Liver (tissue), 7 donors: ENCODE measurements at regions not wholly inside any gene's neighbourhood (a gene's known extent, or its start where the extent isn't known, plus 50 kb on each side); places are given as distances from the start of the nearest gene placed in this dataset.

Source experiments
- DNase-seq: peaks from one replicate; pipeline ENCODE4 v3.0.0-alpha.2; 2017; ENCODE audit warnings: low spot score
- H3K27ac ChIP-seq, 2 donors: one replicate each; pipeline ENCODE4 v1.7.0; 2013; ENCODE audit warnings: inconsistent platforms in 2 of 2, low read length in 2 of 2, control low read depth in 1 of 2, low read depth in 1 of 2, mild to moderate bottlenecking in 1 of 2
- H3K27me3 ChIP-seq, 4 donors: one replicate each; pipeline versions ENCODE4 v1.6.1 to v1.7.0; 2013; ENCODE audit warnings: low read length in 3 of 4, inconsistent platforms in 1 of 4, mild to moderate bottlenecking in 1 of 4, moderate library complexity in 1 of 4; ENCODE audit not compliant: control insufficient read depth in 4 of 4, insufficient read depth in 4 of 4
- H3K36me3 ChIP-seq, 4 donors: one replicate each; pipeline versions ENCODE4 v1.6.1 to v1.7.0; 2013; ENCODE audit warnings: low read length in 3 of 4, mild to moderate bottlenecking in 3 of 4, low read depth in 1 of 4, moderate library complexity in 1 of 4; ENCODE audit not compliant: control insufficient read depth in 4 of 4, insufficient read depth in 3 of 4
- H3K4me1 ChIP-seq, 4 donors: one replicate each; pipeline versions ENCODE4 v1.6.1 to v1.7.0; 2013; ENCODE audit warnings: low read length in 3 of 4, mild to moderate bottlenecking in 3 of 4, moderate library complexity in 1 of 4; ENCODE audit not compliant: control insufficient read depth in 4 of 4, insufficient read depth in 4 of 4
- H3K4me3 ChIP-seq, 3 donors: one replicate each; pipeline versions ENCODE4 v1.6.1 to v1.7.0; 2013; ENCODE audit warnings: low read length in 3 of 3, control low read depth in 1 of 3, low read depth in 1 of 3, mild to moderate bottlenecking in 1 of 3
- H3K9ac ChIP-seq, 2 donors: one replicate each; pipeline ENCODE4 v1.7.0; 2013; ENCODE audit warnings: low read length in 2 of 2, mild to moderate bottlenecking in 2 of 2, moderate library complexity in 2 of 2, control low read depth in 1 of 2, low read depth in 1 of 2
- H3K9me3 ChIP-seq, 4 donors: one replicate each; pipeline versions ENCODE4 v1.6.1 to v1.7.0; 2013; ENCODE audit warnings: low read length in 3 of 4; ENCODE audit not compliant: control insufficient read depth in 4 of 4
- EGR1 ChIP-seq, 2 donors: IDR thresholded peaks; 2 replicates each; pipeline ENCODE4 v1.6.1; 2016 to 2018; ENCODE audit warnings: antibody characterized with exemption in 2 of 2, low read depth in 2 of 2
- FOXA1 ChIP-seq: IDR thresholded peaks from 2 replicates; pipeline ENCODE4 v1.6.1; 2016; ENCODE audit warnings: antibody characterized with exemption
- FOXA2 ChIP-seq: IDR thresholded peaks from 2 replicates; pipeline ENCODE4 v1.6.1; 2016; ENCODE audit warnings: antibody characterized with exemption
- GABPA ChIP-seq, 2 donors: IDR thresholded peaks in 1 of 2; conservative IDR thresholded peaks in 1 of 2; 2 replicates each; pipeline ENCODE4 v1.6.1; 2016; ENCODE audit warnings: antibody characterized with exemption in 2 of 2, mild to moderate bottlenecking in 1 of 2, moderate library complexity in 1 of 2
- HNF4A ChIP-seq, 2 donors: conservative IDR thresholded peaks; 2 replicates each; pipeline ENCODE4 v1.6.1; 2016; ENCODE audit warnings: antibody characterized with exemption in 2 of 2, mild to moderate bottlenecking in 2 of 2
- HNF4G ChIP-seq: IDR thresholded peaks from 2 replicates; pipeline ENCODE4 v1.6.1; 2016; ENCODE audit warnings: antibody characterized with exemption
- JUND ChIP-seq, 2 donors: IDR thresholded peaks; 2 replicates each; pipeline ENCODE4 v1.6.1; 2016; ENCODE audit warnings: antibody characterized with exemption in 2 of 2
- MAX ChIP-seq: IDR thresholded peaks from 2 replicates; pipeline ENCODE4 v1.6.1; 2016; ENCODE audit warnings: antibody characterized with exemption
- NR2F2 ChIP-seq: IDR thresholded peaks from 2 replicates; pipeline ENCODE4 v1.6.1; 2016; ENCODE audit warnings: antibody characterized with exemption
- RAD21 ChIP-seq, 2 donors: IDR thresholded peaks; 2 replicates each; pipeline ENCODE4 v1.6.1; 2016; ENCODE audit warnings: antibody characterized with exemption in 2 of 2, mild to moderate bottlenecking in 2 of 2
- REST ChIP-seq: IDR thresholded peaks from 2 replicates; pipeline ENCODE4 v1.6.1; 2016; ENCODE audit warnings: antibody characterized with exemption, mild to moderate bottlenecking
- RXRA ChIP-seq, 2 donors: IDR thresholded peaks; 2 replicates each; pipeline ENCODE4 v1.6.1; 2017 to 2018; ENCODE audit warnings: antibody characterized with exemption in 2 of 2, mild to moderate bottlenecking in 1 of 2
- SP1 ChIP-seq: IDR thresholded peaks from 2 replicates; pipeline ENCODE4 v1.6.1; 2018; ENCODE audit warnings: antibody characterized with exemption, mild to moderate bottlenecking
- TAF1 ChIP-seq: conservative IDR thresholded peaks from 2 replicates; pipeline ENCODE4 v1.6.1; 2016; ENCODE audit warnings: antibody characterized with exemption, mild to moderate bottlenecking
- YY1 ChIP-seq: IDR thresholded peaks from 2 replicates; pipeline ENCODE4 v1.6.1; 2016; ENCODE audit warnings: antibody characterized with exemption, mild to moderate bottlenecking
- WGBS: extraction: QIAGEN DNeasy Blood & Tissue Kit; methylation state at CpG from one replicate; pipeline ENCODE4 v1.1.7; 2013; 5-methylcytosine and 5-hydroxymethylcytosine counted together
- TF ChIP-seq, protein P1 (sequence below): IDR thresholded peaks from 2 replicates; pipeline ENCODE4 v1.6.1; 2016; ENCODE audit warnings: antibody characterized with exemption
- donor health status: healthy.
- donor health status: healthy.
- donor health status: healthy.
- donor health status: healthy.

- Histone ChIP-seq H3K27ac (no peak overlapping the region), H3K4me3 (no peak overlapping the region), H3K9me3 (peaks cover 0 to 2% (median under 1%) of the 10 kb centered on the region in 4 donors), H3K36me3 (no peaks in the 10 kb centered on the region), H3K9ac (no peak overlapping the region), H3K27me3 (no peaks in the 10 kb centered on the region), H3K4me1 (no peaks in the 10 kb centered on the region)
- TF ChIP-seq RAD21 (IDR thresholded peaks at IDR 0.05), result no peak
- TF ChIP-seq TAF1, result no peak
- TF ChIP-seq RXRA (IDR thresholded peaks at IDR 0.05), result no peak
- WGBS, result 80% methylated on average over 3 of the region's 3 CpGs
- DNase-seq, result no peak
Observed at GRCh38 chr7:51702673-51703072, 386.1 kb upstream of the COBL start.

DNA sequence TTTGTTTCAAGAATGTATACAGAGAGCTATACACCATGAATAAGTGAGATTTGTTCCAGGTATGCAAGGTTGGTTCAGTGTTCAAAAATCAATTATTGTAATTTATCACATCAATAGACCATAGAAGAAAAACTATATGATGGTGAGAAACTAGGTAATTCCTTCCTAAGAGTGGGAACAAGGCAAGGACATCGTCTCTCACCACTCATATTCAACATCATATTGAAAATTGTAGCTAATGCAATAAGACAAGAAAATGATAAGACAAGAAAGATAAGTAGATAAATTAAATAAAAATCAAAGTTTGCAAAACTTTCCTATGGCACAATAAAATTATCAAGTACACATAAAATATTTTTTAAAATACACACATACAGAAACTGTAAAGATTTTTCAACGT is 385.3 kb upstream of the COBL start:
- no peak for DNase-seq
- WGBS, result 60% methylated on average over 2 of the region's 2 CpGs
- TF ChIP-seq HNF4A (conservative IDR thresholded peaks at IDR 0.05) (no peak), GABPA (IDR thresholded peaks at IDR 0.05 in 1 of 2, conservative IDR thresholded peaks at IDR 0.05 in 1 of 2) (no peak), MAX (no peak), FOXA2 (no peak), REST (no peak)
- H3K27ac ChIP-seq, result no peak overlapping the region
- H3K36me3 ChIP-seq, result no peaks in the 10 kb centered on the region
- no peak overlapping the region for H3K9ac ChIP-seq
- peaks cover 0 to 2% (median under 1%) of the 10 kb centered on the region in 4 donors for H3K9me3 ChIP-seq
- no peaks in the 10 kb centered on the region for H3K27me3 ChIP-seq
- no peak overlapping the region for H3K4me3 ChIP-seq
- no peaks in the 10 kb centered on the region for H3K4me1 ChIP-seq

GRCh38 chr7:51700593-51701215 is 384.1 kb upstream of the COBL start:
- Histone ChIP-seq H3K27me3 (no peaks in the 10 kb centered on the region), H3K9ac (no peak overlapping the region), H3K4me1 (no peaks in the 10 kb centered on the region), H3K4me3 (no peak overlapping the region), H3K36me3 (no peaks in the 10 kb centered on the region), H3K9me3 (peaks cover 0 to 2% (median under 1%) of the 10 kb centered on the region in 4 donors), H3K27ac (no peak overlapping the region)
- WGBS, result 78% methylated on average over 3 of the region's 3 CpGs
- DNase-seq, result no peak
- TF ChIP-seq RXRA (IDR thresholded peaks at IDR 0.05), result no peak
- TF ChIP-seq SP1, result no peak
- no peak for TF ChIP-seq HNF4G
- TF ChIP-seq YY1, result no peak
- TF ChIP-seq FOXA2, result no peak
- no peak for TF ChIP-seq HNF4A (conservative IDR thresholded peaks at IDR 0.05)
- TF ChIP-seq, protein P1, sequence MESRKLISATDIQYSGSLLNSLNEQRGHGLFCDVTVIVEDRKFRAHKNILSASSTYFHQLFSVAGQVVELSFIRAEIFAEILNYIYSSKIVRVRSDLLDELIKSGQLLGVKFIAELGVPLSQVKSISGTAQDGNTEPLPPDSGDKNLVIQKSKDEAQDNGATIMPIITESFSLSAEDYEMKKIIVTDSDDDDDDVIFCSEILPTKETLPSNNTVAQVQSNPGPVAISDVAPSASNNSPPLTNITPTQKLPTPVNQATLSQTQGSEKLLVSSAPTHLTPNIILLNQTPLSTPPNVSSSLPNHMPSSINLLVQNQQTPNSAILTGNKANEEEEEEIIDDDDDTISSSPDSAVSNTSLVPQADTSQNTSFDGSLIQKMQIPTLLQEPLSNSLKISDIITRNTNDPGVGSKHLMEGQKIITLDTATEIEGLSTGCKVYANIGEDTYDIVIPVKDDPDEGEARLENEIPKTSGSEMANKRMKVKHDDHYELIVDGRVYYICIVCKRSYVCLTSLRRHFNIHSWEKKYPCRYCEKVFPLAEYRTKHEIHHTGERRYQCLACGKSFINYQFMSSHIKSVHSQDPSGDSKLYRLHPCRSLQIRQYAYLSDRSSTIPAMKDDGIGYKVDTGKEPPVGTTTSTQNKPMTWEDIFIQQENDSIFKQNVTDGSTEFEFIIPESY, result no peak
- TF ChIP-seq RAD21 (IDR thresholded peaks at IDR 0.05), result no peak
- TF ChIP-seq NR2F2, result no peak
- no peak for TF ChIP-seq FOXA1
- TF ChIP-seq REST, result no peak
- no peak for TF ChIP-seq JUND (IDR thresholded peaks at IDR 0.05)
- TF ChIP-seq EGR1 (IDR thresholded peaks at IDR 0.05; ENCODE audit: low read depth in 2 of 2), result no peak
- no peak for TF ChIP-seq TAF1
- TF ChIP-seq GABPA (IDR thresholded peaks at IDR 0.05 in 1 of 2, conservative IDR thresholded peaks at IDR 0.05 in 1 of 2), result no peak
- no peak for TF ChIP-seq MAX
